ENCODE measurements at regions not wholly inside any gene's neighbourhood (a gene's known extent, or its start where the extent isn't known, plus 50 kb on each side); places are given as distances from the start of the nearest gene placed in this dataset.

DNA sequence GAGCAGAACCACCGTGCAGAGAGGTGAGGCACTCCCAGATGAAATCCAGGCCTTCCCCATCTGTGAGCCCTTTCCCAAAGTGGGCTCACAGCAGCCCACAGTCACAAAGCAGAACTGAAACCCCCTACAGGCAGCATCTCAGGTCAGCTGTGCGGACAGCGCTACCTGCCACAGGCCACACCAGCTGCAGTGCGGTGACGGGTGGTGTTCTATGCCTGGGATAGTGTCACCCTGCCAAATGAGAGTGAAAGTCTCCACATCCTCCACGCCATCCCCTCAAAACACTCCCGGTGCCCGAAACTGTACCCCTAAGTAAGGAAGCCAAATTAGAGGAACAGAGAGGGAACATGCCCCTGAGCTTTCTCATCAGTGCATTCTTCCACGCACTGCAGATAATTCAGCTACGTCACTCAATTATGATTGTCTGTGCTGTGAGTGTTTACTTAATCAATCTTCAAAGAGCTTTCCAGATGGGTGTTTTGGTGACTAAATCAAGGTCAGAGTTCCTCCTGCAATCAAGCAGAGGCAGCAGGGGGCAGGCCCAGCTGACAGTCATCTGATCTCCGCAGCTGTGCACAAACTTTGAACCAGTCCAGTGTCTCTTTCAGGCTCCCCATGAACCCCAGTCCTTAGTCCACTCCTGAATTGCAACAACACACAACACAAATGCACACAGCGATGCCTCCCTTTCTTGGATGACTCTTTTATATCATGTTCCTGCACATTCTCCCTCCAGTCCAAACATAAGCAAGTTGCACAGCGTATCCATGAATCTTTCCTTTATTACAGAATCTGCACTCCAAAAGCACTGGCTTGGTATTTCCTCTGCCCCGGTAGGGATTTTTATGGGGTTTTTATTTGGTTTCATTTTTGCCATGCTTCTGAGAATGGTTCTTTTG lies 150.0 kb downstream of the TOMM20 start (continued):
- TF ChIP-seq NR2F1 (CRISPR knock-in tag; IDR thresholded peaks at IDR 0.05) (peak; percentile 66 to 88; a peak in 3 of 4 replicates), ZNF746 (CRISPR knock-in tag; IDR thresholded peaks at IDR 0.05) (peak; percentile 71), FOSL2 (CRISPR knock-in tag; IDR thresholded peaks at IDR 0.05) (peak; percentile 92), JDP2 (CRISPR knock-in tag; IDR thresholded peaks at IDR 0.05; ENCODE audit: borderline replicate concordance) (no peak), THAP11 (CRISPR knock-in tag; IDR thresholded peaks at IDR 0.05) (peak; percentile 58), MAF1 (CRISPR knock-in tag; IDR thresholded peaks at IDR 0.05; ENCODE audit: borderline replicate concordance) (no peak), ZKSCAN1 (IDR thresholded peaks at IDR 0.05; ENCODE audit: low read length) (peak; percentile 22; the same call in 1 of the 2 replicates), ZFP36L2 (CRISPR knock-in tag; IDR thresholded peaks at IDR 0.05) (no peak), HDAC6 (IDR thresholded peaks at IDR 0.05; ENCODE audit: low read depth, low read length) (no peak), MEIS2 (CRISPR knock-in tag; IDR thresholded peaks at IDR 0.05) (peak; percentile 91), ESRRA (CRISPR knock-in tag; IDR thresholded peaks at IDR 0.05; ENCODE audit: low read depth) (peak; percentile 76), PHF8 (CRISPR knock-in tag; IDR thresholded peaks at IDR 0.05) (peak; percentile 26; the same call in 1 of the 2 replicates), ZNF382 (CRISPR knock-in tag; IDR thresholded peaks at IDR 0.05; ENCODE audit: borderline replicate concordance) (no peak)
- TF ChIP-seq, protein P1, sequence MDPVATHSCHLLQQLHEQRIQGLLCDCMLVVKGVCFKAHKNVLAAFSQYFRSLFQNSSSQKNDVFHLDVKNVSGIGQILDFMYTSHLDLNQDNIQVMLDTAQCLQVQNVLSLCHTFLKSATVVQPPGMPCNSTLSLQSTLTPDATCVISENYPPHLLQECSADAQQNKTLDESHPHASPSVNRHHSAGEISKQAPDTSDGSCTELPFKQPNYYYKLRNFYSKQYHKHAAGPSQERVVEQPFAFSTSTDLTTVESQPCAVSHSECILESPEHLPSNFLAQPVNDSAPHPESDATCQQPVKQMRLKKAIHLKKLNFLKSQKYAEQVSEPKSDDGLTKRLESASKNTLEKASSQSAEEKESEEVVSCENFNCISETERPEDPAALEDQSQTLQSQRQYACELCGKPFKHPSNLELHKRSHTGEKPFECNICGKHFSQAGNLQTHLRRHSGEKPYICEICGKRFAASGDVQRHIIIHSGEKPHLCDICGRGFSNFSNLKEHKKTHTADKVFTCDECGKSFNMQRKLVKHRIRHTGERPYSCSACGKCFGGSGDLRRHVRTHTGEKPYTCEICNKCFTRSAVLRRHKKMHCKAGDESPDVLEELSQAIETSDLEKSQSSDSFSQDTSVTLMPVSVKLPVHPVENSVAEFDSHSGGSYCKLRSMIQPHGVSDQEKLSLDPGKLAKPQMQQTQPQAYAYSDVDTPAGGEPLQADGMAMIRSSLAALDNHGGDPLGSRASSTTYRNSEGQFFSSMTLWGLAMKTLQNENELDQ (CRISPR knock-in tag; IDR thresholded peaks at IDR 0.05; ENCODE audit: borderline replicate concordance): no peak
- TF ChIP-seq, protein P2, sequence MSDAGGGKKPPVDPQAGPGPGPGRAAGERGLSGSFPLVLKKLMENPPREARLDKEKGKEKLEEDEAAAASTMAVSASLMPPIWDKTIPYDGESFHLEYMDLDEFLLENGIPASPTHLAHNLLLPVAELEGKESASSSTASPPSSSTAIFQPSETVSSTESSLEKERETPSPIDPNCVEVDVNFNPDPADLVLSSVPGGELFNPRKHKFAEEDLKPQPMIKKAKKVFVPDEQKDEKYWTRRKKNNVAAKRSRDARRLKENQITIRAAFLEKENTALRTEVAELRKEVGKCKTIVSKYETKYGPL (CRISPR knock-in tag; IDR thresholded peaks at IDR 0.05): no peak
- TF ChIP-seq, protein P3, sequence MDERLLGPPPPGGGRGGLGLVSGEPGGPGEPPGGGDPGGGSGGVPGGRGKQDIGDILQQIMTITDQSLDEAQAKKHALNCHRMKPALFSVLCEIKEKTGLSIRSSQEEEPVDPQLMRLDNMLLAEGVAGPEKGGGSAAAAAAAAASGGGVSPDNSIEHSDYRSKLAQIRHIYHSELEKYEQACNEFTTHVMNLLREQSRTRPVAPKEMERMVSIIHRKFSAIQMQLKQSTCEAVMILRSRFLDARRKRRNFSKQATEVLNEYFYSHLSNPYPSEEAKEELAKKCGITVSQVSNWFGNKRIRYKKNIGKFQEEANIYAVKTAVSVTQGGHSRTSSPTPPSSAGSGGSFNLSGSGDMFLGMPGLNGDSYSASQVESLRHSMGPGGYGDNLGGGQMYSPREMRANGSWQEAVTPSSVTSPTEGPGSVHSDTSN (CRISPR knock-in tag; IDR thresholded peaks at IDR 0.05): no peak
- TF ChIP-seq, protein P4, sequence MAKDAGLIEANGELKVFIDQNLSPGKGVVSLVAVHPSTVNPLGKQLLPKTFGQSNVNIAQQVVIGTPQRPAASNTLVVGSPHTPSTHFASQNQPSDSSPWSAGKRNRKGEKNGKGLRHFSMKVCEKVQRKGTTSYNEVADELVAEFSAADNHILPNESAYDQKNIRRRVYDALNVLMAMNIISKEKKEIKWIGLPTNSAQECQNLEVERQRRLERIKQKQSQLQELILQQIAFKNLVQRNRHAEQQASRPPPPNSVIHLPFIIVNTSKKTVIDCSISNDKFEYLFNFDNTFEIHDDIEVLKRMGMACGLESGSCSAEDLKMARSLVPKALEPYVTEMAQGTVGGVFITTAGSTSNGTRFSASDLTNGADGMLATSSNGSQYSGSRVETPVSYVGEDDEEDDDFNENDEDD (CRISPR knock-in tag; IDR thresholded peaks at IDR 0.05; ENCODE audit: borderline replicate concordance): no peak; the same call in 1 of the 2 replicates
- TF ChIP-seq, protein P5, sequence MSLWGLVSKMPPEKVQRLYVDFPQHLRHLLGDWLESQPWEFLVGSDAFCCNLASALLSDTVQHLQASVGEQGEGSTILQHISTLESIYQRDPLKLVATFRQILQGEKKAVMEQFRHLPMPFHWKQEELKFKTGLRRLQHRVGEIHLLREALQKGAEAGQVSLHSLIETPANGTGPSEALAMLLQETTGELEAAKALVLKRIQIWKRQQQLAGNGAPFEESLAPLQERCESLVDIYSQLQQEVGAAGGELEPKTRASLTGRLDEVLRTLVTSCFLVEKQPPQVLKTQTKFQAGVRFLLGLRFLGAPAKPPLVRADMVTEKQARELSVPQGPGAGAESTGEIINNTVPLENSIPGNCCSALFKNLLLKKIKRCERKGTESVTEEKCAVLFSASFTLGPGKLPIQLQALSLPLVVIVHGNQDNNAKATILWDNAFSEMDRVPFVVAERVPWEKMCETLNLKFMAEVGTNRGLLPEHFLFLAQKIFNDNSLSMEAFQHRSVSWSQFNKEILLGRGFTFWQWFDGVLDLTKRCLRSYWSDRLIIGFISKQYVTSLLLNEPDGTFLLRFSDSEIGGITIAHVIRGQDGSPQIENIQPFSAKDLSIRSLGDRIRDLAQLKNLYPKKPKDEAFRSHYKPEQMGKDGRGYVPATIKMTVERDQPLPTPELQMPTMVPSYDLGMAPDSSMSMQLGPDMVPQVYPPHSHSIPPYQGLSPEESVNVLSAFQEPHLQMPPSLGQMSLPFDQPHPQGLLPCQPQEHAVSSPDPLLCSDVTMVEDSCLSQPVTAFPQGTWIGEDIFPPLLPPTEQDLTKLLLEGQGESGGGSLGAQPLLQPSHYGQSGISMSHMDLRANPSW (CRISPR knock-in tag; IDR thresholded peaks at IDR 0.05; ENCODE audit: borderline replicate concordance): peak; percentile 88; the same call in 1 of the 2 replicates
